ENCODE measurements at regions not wholly inside any gene's neighbourhood (a gene's known extent, or its start where the extent isn't known, plus 50 kb on each side); places are given as distances from the start of the nearest gene placed in this dataset.
"Not testable (repeated sequence)": the region's sequence is repeated elsewhere in the genome, so short reads cannot be mapped to it uniquely, and the experiment has no call there.

DNA sequence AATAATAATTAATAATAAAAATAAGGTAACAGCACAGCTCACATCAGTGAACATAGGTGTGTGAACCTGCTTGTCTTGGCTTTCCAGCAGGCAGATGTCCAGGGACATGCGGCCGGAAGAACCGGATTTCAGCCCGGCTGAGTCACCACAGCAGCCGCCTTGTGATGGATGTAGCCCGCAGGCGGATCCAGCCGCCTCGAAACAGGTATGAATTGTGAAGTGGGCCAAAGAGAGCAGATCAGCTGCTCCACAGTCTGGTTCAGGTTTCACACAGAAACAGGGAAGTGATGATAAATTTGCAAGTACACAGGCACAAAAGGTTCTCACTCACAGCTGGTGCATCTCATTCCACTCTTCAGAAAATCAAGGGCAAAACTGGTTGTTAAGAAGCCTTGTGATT lies 55.1 kb downstream of the ID4 start:
- peak; percentile 68 for DNase-seq (ENCODE audit: low read depth, low spot score)

DNA sequence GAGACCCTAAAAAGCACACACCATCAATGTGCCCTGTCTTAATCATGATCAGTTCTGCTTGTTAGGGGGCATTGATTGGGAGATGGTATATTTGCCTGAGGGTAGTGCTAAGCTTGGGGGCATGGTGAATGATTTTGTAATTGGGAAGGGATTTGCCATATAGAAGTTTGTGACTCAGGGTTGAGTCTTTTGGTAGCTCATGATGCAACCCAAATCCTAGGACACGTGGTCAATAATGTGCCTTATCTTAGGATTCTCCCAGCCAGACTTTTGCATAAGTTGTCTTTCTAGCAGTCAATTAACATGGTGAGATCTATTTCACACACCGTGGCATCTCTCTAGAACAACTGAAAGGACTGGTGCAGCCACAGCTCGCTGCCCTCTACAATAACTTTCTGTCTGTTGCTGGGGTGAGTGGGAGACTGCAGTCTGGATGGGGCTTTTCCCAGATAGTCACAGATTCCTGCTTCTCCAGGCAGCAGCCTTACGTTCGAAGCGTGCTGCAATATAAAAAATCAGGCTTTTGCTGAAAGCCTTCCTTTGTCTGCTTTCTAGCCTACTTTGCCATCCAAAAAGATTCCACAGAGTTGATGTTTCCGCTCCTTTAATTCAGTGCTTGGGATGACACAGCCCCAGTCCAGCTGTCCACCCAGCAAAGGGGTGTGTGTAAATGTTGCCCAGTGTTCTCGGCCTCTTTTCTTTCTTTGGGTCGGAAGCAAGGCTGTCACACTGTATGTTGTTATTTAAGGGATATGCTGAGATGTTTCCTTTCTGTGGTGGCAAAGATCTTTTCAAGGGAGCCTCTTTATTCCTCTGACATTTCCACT lies 58.9 kb downstream of the ID4 start:
- DNase-seq (ENCODE audit: low read depth, low spot score): no peak

DNA sequence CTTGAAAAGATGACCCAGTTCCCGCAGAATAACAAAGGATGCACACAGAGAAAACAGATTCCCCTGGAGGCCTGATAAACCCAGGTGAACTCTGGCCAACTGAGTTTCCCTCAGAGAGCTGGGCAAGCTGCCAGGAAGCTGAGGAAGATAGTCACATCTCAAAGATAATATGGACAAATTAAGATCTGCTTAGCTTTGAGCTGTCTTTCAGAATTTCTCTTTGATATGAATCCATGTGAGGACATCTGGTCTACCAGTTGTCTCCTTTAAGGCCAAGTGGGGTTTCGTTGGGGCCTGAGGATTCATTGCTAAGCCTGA lies 59.5 kb downstream of the ID4 start:
- DNase-seq (ENCODE audit: low read depth, low spot score): no peak

DNA sequence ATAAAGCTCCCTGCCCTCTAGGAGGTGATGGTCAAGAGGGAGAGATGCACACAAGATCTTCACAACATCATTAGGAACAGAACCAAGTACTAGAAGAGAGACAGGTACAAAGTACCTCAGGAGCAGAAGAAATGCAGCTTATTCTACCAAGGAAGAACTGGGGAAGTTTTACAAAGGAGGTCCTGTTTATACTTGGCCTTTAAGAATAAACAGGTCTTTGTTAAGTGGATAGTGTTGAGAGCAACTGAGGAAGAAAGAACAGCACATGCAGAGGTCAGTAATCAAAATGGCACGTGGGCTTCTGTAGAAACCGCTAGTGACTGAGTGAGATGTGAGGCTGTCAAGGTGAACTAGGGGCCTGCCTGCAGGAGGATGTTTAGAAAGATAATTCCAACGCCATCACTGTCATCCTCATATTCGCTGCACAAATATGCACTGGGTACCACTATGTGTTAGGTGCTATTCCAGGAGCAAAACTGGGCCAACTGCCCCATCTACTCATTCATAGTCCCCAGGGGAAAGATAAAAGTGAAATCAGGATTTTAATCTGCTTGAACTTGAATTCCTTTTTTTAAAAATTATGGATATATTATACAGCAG lies 61.1 kb downstream of the ID4 start:
- no peak for DNase-seq (ENCODE audit: low read depth, low spot score)

- DNase-seq (ENCODE audit: low read depth, low spot score): no peak
Measured at GRCh38 chr6:19902201-19902600, 65.0 kb downstream of the ID4 start.

GRCh38 chr6:19904408-19904807 lies 67.2 kb downstream of the ID4 start:
- DNase-seq (ENCODE audit: low read depth, low spot score): not testable (repeated sequence)

GRCh38 chr6:19905584-19905983 lies 68.4 kb downstream of the ID4 start:
- DNase-seq (ENCODE audit: low read depth, low spot score): no peak

- DNase-seq (ENCODE audit: low read depth, low spot score): no peak
Measured at GRCh38 chr6:19906171-19906570, 69.0 kb downstream of the ID4 start.

- no peak for DNase-seq (ENCODE audit: low read depth, low spot score)
Measured at GRCh38 chr6:19911223-19911622, 74.1 kb downstream of the ID4 start.

GRCh38 chr6:19918436-19918835 lies 81.3 kb downstream of the ID4 start:
- no peak for DNase-seq (ENCODE audit: low read depth, low spot score)

GRCh38 chr6:19921786-19922185 lies 84.6 kb downstream of the ID4 start:
- DNase-seq (ENCODE audit: low read depth, low spot score): peak; percentile 4

GRCh38 chr6:19925533-19925932 lies 88.4 kb downstream of the ID4 start:
- DNase-seq (ENCODE audit: low read depth, low spot score): no peak

DNA sequence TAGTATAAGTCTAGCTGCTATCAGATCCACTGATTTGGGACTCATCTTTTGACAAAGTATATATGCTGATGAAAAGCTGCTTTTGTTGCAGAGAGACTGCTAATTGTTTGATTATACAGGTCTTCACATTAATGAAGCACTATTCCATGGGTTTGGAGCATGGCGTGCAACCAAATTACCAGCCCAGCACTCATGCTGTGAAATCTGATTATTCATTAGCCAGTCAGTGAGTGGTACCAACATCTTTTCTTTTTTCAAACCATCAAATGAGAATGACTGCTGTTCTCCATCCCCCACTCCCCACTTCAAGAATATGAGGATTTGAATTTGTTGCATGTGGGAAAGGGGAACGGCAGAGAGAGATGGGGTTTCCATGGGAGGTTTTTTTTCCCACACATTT lies 91.3 kb downstream of the ID4 start:
- DNase-seq (ENCODE audit: low read depth, low spot score): no peak

GRCh38 chr6:19929312-19929711 lies 92.1 kb downstream of the ID4 start:
- no peak for DNase-seq (ENCODE audit: low read depth, low spot score)

- DNase-seq (ENCODE audit: low read depth, low spot score): no peak
Measured at GRCh38 chr6:19934996-19935591, 97.9 kb downstream of the ID4 start.

DNA sequence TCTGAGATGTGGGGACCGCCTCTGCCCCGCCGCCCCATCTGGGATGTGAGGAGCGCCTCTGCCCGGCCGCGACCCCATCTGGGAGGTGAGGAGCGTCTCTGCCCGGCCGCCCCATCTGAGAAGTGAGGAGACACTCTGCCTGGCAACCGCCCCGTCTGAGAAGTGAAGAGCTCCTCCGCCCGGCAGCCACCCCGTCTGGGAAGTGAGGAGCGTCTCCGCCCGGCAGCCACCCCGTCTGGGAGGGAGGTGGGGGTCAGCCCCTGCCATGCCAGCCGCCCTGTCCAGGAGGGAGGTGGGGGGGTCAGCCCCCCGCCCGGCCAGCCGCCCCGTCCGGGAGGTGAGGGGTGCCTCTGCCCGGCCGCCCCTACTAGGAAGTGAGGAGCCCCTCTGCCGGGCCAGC lies 102.2 kb downstream of the ID4 start:
- DNase-seq (ENCODE audit: low read depth, low spot score): not testable (repeated sequence)

GRCh38 chr6:19939926-19940325 lies 102.8 kb downstream of the ID4 start:
- not testable (repeated sequence) for DNase-seq (ENCODE audit: low read depth, low spot score)

DNA sequence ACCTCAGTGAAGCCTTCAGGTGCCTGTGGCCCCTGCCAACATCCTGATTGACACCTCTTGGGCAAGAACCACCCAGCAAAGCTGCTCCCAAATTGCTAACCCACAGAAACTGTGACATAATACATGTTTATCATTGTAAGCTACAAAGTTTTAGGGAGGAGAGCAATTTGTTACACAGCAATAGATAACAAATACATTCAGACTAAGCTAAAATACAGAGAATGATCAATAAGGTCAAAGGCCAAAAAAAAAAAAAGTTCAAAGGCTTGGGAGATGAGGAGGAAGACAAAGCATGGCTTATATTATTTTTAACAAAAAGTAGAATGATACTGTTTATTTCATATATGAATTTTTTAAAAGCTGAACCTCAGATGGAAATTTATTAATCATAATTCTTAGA lies 105.9 kb downstream of the ID4 start:
- DNase-seq (ENCODE audit: low read depth, low spot score): no peak

GRCh38 chr6:19945843-19946358 lies 108.7 kb downstream of the ID4 start:
- no peak for DNase-seq (ENCODE audit: low read depth, low spot score)

DNA sequence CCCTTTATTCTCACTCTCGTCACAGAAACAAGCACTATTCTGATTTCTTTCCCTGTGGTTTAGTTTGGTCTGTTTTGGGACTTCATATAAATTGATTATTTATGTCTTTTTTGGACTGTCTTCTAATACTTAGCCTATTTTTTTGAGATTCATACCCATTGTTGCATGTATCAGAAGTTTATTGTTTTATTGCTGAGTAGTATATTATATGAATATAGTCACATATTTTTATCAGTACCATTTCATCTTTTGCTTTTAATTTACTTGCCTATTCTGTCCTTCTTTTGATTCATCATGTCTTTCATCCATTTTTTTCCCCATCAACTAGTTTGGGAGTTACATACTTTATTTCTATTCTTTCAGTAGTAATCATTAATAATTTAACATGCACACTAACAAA lies 112.0 kb downstream of the ID4 start:
- DNase-seq (ENCODE audit: low read depth, low spot score): no peak

GRCh38 chr6:19964115-19964514 lies 126.9 kb downstream of the ID4 start:
- DNase-seq (ENCODE audit: low read depth, low spot score): no peak

- DNase-seq (ENCODE audit: low read depth, low spot score): no peak
Measured at GRCh38 chr6:19968201-19968600, 131.0 kb downstream of the ID4 start.

DNA sequence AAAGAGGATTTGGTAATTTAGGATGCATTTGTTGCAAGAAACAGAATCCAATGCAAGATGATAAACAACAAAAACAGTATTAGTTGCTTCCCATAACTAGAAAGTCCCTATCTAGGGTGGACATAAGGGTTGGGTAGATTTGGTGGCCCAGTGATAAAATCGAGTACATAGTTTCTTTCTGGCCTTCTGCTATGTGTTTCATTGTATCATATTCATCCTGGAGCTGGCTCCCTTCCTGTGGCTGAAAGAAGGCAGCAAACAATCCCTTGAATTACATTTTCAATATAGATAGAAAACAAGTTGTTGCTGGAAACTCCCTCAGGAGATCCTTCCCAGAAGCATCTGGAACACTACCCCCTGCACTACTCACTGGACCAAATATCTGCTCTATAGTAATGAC lies 135.1 kb downstream of the ID4 start:
- DNase-seq (ENCODE audit: low read depth, low spot score): no peak

Measured in ELF-1 (cell line).